ENCODE measurements at regions not wholly inside any gene's neighbourhood (a gene's known extent, or its start where the extent isn't known, plus 50 kb on each side); places are given as distances from the start of the nearest gene placed in this dataset.

- DNase-seq (ENCODE audit: low spot score in 2 of 2): peak in 1 of 2 donors; percentile 37
- intact Hi-C loops (cut with DNase I; ENCODE audit: low total_unique reads): no loop called here
- H3K27ac ChIP-seq: peak overlapping the region; percentile 21 to 43
Observed at GRCh38 chr14:99099051-99099787, 172.8 kb downstream of the BCL11B start.

GRCh38 chr14:99100497-99101270 lies 171.3 kb downstream of the BCL11B start:
- H3K4me1 ChIP-seq: no peaks in the 10 kb centered on the region
- H3K36me3 ChIP-seq: no peaks in the 10 kb centered on the region
- H3K4me3 ChIP-seq: no peak overlapping the region
- intact Hi-C loops (cut with DNase I; ENCODE audit: low total_unique reads): no loop called here
- no peak for DNase-seq (ENCODE audit: low spot score in 2 of 2)
- H3K27ac ChIP-seq: no peak overlapping the region
- H3K9me3 ChIP-seq: peaks cover 3 to 7% of the 10 kb centered on the region in 2 donors
- H3K27me3 ChIP-seq: no peaks in the 10 kb centered on the region
- TF ChIP-seq CTCF (IDR thresholded peaks at IDR 0.05) (no peak), POLR2AphosphoS5 (IDR thresholded peaks at IDR 0.05) (no peak), POLR2A (IDR thresholded peaks at IDR 0.05) (no peak)

More at GRCh38 chr14:99099051-99099787, 172.8 kb downstream of the BCL11B start:
- no peaks in the 10 kb centered on the region for H3K4me1 ChIP-seq
- no peaks in the 10 kb centered on the region for H3K9me3 ChIP-seq
- no peak overlapping the region for H3K4me3 ChIP-seq
- TF ChIP-seq CTCF (IDR thresholded peaks at IDR 0.05) (no peak), POLR2A (IDR thresholded peaks at IDR 0.05) (no peak), POLR2AphosphoS5 (IDR thresholded peaks at IDR 0.05) (no peak)
- no peaks in the 10 kb centered on the region for H3K27me3 ChIP-seq
- no peaks in the 10 kb centered on the region for H3K36me3 ChIP-seq

GRCh38 chr14:99101855-99102461 lies 170.0 kb downstream of the BCL11B start:
- H3K9me3 ChIP-seq: peaks cover 3 to 10% of the 10 kb centered on the region in 2 donors

GRCh38 chr14:99116741-99117295 lies 155.2 kb downstream of the BCL11B start:
- no peaks in the 10 kb centered on the region for H3K9me3 ChIP-seq
- H3K27ac ChIP-seq: no peak overlapping the region
- peaks cover 0 to 38% of the 10 kb centered on the region in 2 donors for H3K27me3 ChIP-seq
- intact Hi-C loops (cut with DNase I; ENCODE audit: low total_unique reads): no loop called here
- H3K36me3 ChIP-seq: no peaks in the 10 kb centered on the region
- TF ChIP-seq CTCF (IDR thresholded peaks at IDR 0.05) (no peak), POLR2A (IDR thresholded peaks at IDR 0.05) (no peak), POLR2AphosphoS5 (IDR thresholded peaks at IDR 0.05) (no peak)
- no peaks in the 10 kb centered on the region for H3K4me1 ChIP-seq
- DNase-seq (ENCODE audit: low spot score in 2 of 2): peak in 1 of 2 donors; percentile 6
- no peak overlapping the region for H3K4me3 ChIP-seq

More at GRCh38 chr14:99101855-99102461, 170.0 kb downstream of the BCL11B start:
- intact Hi-C loops (cut with DNase I; ENCODE audit: low total_unique reads): no loop called here
- Histone ChIP-seq H3K27ac (no peak overlapping the region), H3K27me3 (no peaks in the 10 kb centered on the region), H3K4me3 (no peak overlapping the region), H3K36me3 (no peaks in the 10 kb centered on the region), H3K4me1 (no peaks in the 10 kb centered on the region)
- TF ChIP-seq CTCF (IDR thresholded peaks at IDR 0.05): no peak
- no peak for TF ChIP-seq POLR2AphosphoS5 (IDR thresholded peaks at IDR 0.05)
- no peak for TF ChIP-seq POLR2A (IDR thresholded peaks at IDR 0.05)
- DNase-seq (ENCODE audit: low spot score in 2 of 2): no peak

Measured in breast epithelium (tissue), 4 donors.